ENCODE measurements at regions not wholly inside any gene's neighbourhood (a gene's known extent, or its start where the extent isn't known, plus 50 kb on each side); places are given as distances from the start of the nearest gene placed in this dataset.

GRCh38 chr5:104539618-104540350 lies 977.2 kb upstream of the NUDT12 start:
- DNase-seq (no peak), ATAC-seq (ENCODE audit: low read depth) (no peak)
- H4K20me1 ChIP-seq (ENCODE audit: control insufficient read depth, insufficient read depth, low read length, poor library complexity, severe bottlenecking), result no peaks in the 10 kb centered on the region
- Mint-ChIP-seq H3K9me3 (ENCODE audit: insufficient read depth) (peaks cover 14% of the 10 kb centered on the region), H3K4me1 (no peaks in the 10 kb centered on the region), H3K4me3 (no peak overlapping the region), H3K27ac (no peak overlapping the region), H3K27me3 (no peaks in the 10 kb centered on the region)
- H3K4me2 ChIP-seq (replicated peaks; ENCODE audit: low read depth, low read length, poor library complexity, severe bottlenecking), result no peak overlapping the region
- H3K9me3 ChIP-seq (ENCODE audit: control extremely low read depth in 1 of 3, control insufficient read depth in 2 of 3, insufficient read depth in 1 of 3, low read length in 2 of 3), result no peaks in the 10 kb centered on the region
- TF ChIP-seq, protein P1, sequence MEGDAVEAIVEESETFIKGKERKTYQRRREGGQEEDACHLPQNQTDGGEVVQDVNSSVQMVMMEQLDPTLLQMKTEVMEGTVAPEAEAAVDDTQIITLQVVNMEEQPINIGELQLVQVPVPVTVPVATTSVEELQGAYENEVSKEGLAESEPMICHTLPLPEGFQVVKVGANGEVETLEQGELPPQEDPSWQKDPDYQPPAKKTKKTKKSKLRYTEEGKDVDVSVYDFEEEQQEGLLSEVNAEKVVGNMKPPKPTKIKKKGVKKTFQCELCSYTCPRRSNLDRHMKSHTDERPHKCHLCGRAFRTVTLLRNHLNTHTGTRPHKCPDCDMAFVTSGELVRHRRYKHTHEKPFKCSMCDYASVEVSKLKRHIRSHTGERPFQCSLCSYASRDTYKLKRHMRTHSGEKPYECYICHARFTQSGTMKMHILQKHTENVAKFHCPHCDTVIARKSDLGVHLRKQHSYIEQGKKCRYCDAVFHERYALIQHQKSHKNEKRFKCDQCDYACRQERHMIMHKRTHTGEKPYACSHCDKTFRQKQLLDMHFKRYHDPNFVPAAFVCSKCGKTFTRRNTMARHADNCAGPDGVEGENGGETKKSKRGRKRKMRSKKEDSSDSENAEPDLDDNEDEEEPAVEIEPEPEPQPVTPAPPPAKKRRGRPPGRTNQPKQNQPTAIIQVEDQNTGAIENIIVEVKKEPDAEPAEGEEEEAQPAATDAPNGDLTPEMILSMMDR (IDR thresholded peaks at IDR 0.05), result no peak
- no peak for TF ChIP-seq EZH2 (IDR thresholded peaks at IDR 0.05; ENCODE audit: borderline replicate concordance, insufficient read depth, low read depth, low read length, poor library complexity, severe bottlenecking)
- no peaks in the 10 kb centered on the region for H3K79me2 ChIP-seq (ENCODE audit: control insufficient read depth, insufficient read depth, low read length)
- no peak overlapping the region for H3K4me3 ChIP-seq (ENCODE audit: control extremely low read depth in 1 of 5, extremely low read depth in 1 of 5, insufficient read depth in 1 of 5, low read depth in 2 of 5, low read length in 4 of 5)
- no peak overlapping the region for H2AFZ ChIP-seq (ENCODE audit: insufficient read depth, low read depth, low read length, poor library complexity, severe bottlenecking)
- H3K27me3 ChIP-seq (replicated peaks in 1 of 4; ENCODE audit: control extremely low read depth in 1 of 4, control insufficient read depth in 3 of 4, insufficient read depth in 4 of 4, low read length in 3 of 4), result no peaks in the 10 kb centered on the region
- intact Hi-C loops (cut with micrococcal nuclease), result no loop called here
- CTCF ChIA-PET, result no interaction called here
- H3K4me1 ChIP-seq (ENCODE audit: control insufficient read depth in 2 of 2, insufficient read depth in 2 of 2, low read length in 2 of 2), result no peaks in the 10 kb centered on the region
- H3K27ac ChIP-seq (ENCODE audit: low read length in 2 of 2), result no peak overlapping the region
- H3K9ac ChIP-seq (ENCODE audit: low read length), result no peak overlapping the region
- no peaks in the 10 kb centered on the region for H3K36me3 ChIP-seq (replicated peaks in 1 of 2; ENCODE audit: control extremely low read depth in 1 of 2, control insufficient read depth in 1 of 2, extremely low read depth in 1 of 2, insufficient read depth in 2 of 2, low read length in 1 of 2)
- POLR2A ChIA-PET, result no interaction called here

DNA sequence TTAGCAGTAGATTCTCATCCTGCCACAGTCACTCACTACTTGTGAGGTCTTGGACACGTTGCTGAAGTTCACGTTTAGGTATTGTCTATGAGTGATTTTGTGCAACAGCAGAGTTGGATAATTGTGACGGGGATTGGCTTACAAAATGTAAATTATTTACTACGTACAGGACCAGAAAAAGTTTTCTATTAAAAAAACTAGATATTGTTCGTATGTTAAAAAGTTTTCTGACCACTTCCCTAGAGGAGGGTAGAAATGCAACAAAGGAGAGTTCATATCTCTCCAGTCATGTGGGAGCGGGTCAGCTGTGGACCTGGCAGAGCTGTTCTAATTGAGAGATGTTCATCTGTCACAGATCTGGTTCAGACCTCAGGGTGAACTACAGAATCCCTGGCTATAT lies 976.1 kb upstream of the NUDT12 start:
- ChIA-PET POLR2A (no interaction called here), CTCF (no interaction called here)
- no peak overlapping the region for H3K4me2 ChIP-seq (replicated peaks; ENCODE audit: low read depth, low read length, poor library complexity, severe bottlenecking)
- H3K4me1 ChIP-seq (ENCODE audit: control insufficient read depth in 2 of 2, insufficient read depth in 2 of 2, low read length in 2 of 2), result no peaks in the 10 kb centered on the region
- intact Hi-C loops (cut with micrococcal nuclease), result no loop called here
- H3K27ac ChIP-seq (ENCODE audit: low read length in 2 of 2), result no peak overlapping the region
- no CpG with 5 or more reads among the region's 6 CpGs for whole genome bisulfite sequencing (ENCODE audit: insufficient coverage)
- no peaks in the 10 kb centered on the region for H3K9me3 ChIP-seq (ENCODE audit: control extremely low read depth in 1 of 3, control insufficient read depth in 2 of 3, insufficient read depth in 1 of 3, low read length in 2 of 3)
- H2AFZ ChIP-seq (ENCODE audit: insufficient read depth, low read depth, low read length, poor library complexity, severe bottlenecking), result no peak overlapping the region
- Mint-ChIP-seq H3K4me1 (no peaks in the 10 kb centered on the region), H3K9me3 (ENCODE audit: insufficient read depth) (peaks cover 14% of the 10 kb centered on the region), H3K4me3 (no peak overlapping the region), H3K27me3 (no peaks in the 10 kb centered on the region), H3K27ac (no peak overlapping the region)
- TF ChIP-seq EZH2 (IDR thresholded peaks at IDR 0.05; ENCODE audit: borderline replicate concordance, insufficient read depth, low read depth, low read length, poor library complexity, severe bottlenecking), result no peak
- TF ChIP-seq, protein P1 (IDR thresholded peaks at IDR 0.05), result no peak
- H3K27me3 ChIP-seq (replicated peaks in 1 of 4; ENCODE audit: control extremely low read depth in 1 of 4, control insufficient read depth in 3 of 4, insufficient read depth in 4 of 4, low read length in 3 of 4), result no peaks in the 10 kb centered on the region
- no peak for DNase-seq
- ATAC-seq (ENCODE audit: low read depth), result no peak
- H3K36me3 ChIP-seq (replicated peaks in 1 of 2; ENCODE audit: control extremely low read depth in 1 of 2, control insufficient read depth in 1 of 2, extremely low read depth in 1 of 2, insufficient read depth in 2 of 2, low read length in 1 of 2), result no peaks in the 10 kb centered on the region
- H4K20me1 ChIP-seq (ENCODE audit: control insufficient read depth, insufficient read depth, low read length, poor library complexity, severe bottlenecking), result no peaks in the 10 kb centered on the region
- H3K9ac ChIP-seq (ENCODE audit: low read length), result no peak overlapping the region
- no peaks in the 10 kb centered on the region for H3K79me2 ChIP-seq (ENCODE audit: control insufficient read depth, insufficient read depth, low read length)
- no peak overlapping the region for H3K4me3 ChIP-seq (ENCODE audit: control extremely low read depth in 1 of 5, extremely low read depth in 1 of 5, insufficient read depth in 1 of 5, low read depth in 2 of 5, low read length in 4 of 5)
